Muscle of leg (tissue), 3 donors: ENCODE measurements at regions not wholly inside any gene's neighbourhood (a gene's known extent, or its start where the extent isn't known, plus 50 kb on each side); places are given as distances from the start of the nearest gene placed in this dataset.

Experiments used
- DNase-seq: peaks from one replicate; pipeline ENCODE4 v3.0.0; 2013
- H3K27ac ChIP-seq: one replicate; pipeline ENCODE4 v1.5.1; 2013; ENCODE audit warnings: mild to moderate bottlenecking, low read length, control low read depth
- H3K27me3 ChIP-seq: one replicate; pipeline ENCODE4 v1.6.1; 2013; ENCODE audit warnings: low read length; ENCODE audit not compliant: control insufficient read depth, insufficient read depth
- H3K36me3 ChIP-seq: one replicate; pipeline ENCODE4 v1.6.1; 2013; ENCODE audit warnings: low read length; ENCODE audit not compliant: control insufficient read depth, insufficient read depth
- H3K4me1 ChIP-seq: one replicate; pipeline ENCODE4 v1.6.1; 2013; ENCODE audit warnings: low read length; ENCODE audit not compliant: control insufficient read depth, insufficient read depth
- H3K4me3 ChIP-seq: one replicate; pipeline ENCODE4 v1.5.1; 2013; ENCODE audit warnings: low read length, control low read depth
- H3K9me3 ChIP-seq: replicated peaks from 2 replicates; pipeline ENCODE4 v1.6.1; 2013; ENCODE audit warnings: low read depth, low read length; ENCODE audit not compliant: control insufficient read depth
- WGBS: methylation state at CpG from one replicate; pipeline ENCODE4 v1.1.5; 2013; ENCODE audit warnings: missing lambda C conversion rate; ENCODE audit not compliant: insufficient coverage; 5-methylcytosine and 5-hydroxymethylcytosine counted together

DNA sequence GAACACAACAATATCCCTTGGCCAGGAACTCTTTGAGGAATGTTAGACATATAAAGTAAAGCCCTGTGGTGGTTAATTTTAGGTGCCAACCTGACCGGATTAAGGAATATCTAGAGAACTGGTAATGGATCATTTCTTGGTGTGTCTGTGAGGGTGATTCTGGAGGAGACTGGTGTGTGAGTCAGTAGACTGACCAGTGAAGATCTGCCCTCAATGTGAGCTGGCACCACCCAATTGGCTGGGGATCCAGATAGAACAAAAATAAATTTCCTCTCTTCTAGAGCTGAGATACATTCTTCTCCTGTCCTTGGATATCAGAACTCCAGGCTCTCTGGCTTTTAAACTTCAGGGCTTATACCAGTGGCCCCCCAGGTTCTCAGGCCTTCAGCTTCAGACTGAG, 56.2 kb upstream of the TNPO1 start:
- WGBS = 100% methylated on average over 1 of the region's 1 CpG
- H3K4me1 ChIP-seq = no peaks in the 10 kb centered on the region
- no peak for DNase-seq
- H3K27ac ChIP-seq = no peak overlapping the region
- no peaks in the 10 kb centered on the region for H3K36me3 ChIP-seq
- no peak overlapping the region for H3K4me3 ChIP-seq
- H3K27me3 ChIP-seq = no peaks in the 10 kb centered on the region
- H3K9me3 ChIP-seq = no peaks in the 10 kb centered on the region

GRCh38 chr5:72752909-72753308, 63.6 kb upstream of the TNPO1 start:
- no peak overlapping the region for H3K27ac ChIP-seq
- no peak overlapping the region for H3K4me3 ChIP-seq
- no peaks in the 10 kb centered on the region for H3K27me3 ChIP-seq
- H3K4me1 ChIP-seq = no peaks in the 10 kb centered on the region
- H3K36me3 ChIP-seq = no peaks in the 10 kb centered on the region
- H3K9me3 ChIP-seq = no peaks in the 10 kb centered on the region
- no peak for DNase-seq
- WGBS = no CpG with 5 or more reads among the region's 1 CpG

DNA sequence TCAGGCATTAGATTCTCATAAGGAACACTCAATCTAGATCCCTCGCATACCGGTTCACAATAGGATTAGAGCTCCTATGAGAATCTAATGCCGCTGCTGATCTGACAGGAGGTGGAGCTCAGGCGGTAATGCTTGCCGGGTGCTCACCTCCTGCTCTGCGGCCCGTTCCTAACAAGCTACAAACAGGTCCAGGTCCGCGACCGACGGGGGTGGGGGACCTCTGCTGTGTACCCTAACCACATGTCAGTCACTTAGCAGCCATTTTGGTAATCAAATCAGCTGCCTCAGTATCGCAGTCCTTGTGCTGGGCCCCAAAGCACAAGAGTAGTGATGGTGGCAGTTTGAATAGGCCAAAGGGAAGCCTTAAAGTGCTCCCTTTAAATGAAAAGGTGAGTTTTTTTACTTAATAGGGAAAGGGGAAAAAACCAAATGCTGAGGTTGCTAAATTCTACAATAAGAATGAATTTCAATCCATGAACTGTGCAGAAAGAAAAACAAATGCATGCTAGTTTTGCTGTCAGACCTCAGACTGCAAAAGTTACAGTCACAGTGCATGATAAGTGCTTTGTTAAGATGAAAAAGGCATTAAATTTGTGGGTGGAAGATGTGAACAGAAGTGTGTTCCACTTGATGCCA, 67.0 kb upstream of the TNPO1 start:
- no peaks in the 10 kb centered on the region for H3K9me3 ChIP-seq
- no peak overlapping the region for H3K27ac ChIP-seq
- H3K36me3 ChIP-seq = no peaks in the 10 kb centered on the region
- H3K4me1 ChIP-seq = no peaks in the 10 kb centered on the region
- H3K27me3 ChIP-seq = no peaks in the 10 kb centered on the region
- H3K4me3 ChIP-seq = no peak overlapping the region
- WGBS = 78% methylated on average over 5 of the region's 12 CpGs
- no peak for DNase-seq

- no peak for DNase-seq
- Histone ChIP-seq H3K4me1 (no peaks in the 10 kb centered on the region), H3K4me3 (no peak overlapping the region), H3K27ac (no peak overlapping the region), H3K36me3 (no peaks in the 10 kb centered on the region), H3K9me3 (no peaks in the 10 kb centered on the region), H3K27me3 (no peaks in the 10 kb centered on the region)
- WGBS = no CpG with 5 or more reads among the region's 1 CpG
These were observed 68.6 kb upstream of the TNPO1 start for GRCh38 chr5:72747826-72748225.

DNA sequence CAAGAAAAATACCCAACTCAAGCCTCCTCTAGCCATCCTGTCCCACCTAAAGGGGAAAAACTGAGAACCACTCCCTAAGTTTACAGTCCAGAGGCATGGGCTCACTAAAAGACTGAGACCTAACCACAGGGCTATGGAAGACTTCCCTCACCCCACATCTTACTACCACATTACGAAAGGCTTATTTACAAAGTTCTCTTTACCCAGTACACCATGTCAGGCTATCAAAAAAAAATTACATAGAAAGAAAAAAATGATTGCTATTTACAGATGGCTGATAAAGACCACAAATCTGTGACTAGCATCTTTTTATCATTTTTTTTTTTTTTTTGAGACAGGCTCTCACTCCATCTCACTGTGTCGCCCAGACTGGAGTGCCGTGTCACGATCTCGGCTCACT, 69.7 kb upstream of the TNPO1 start:
- Histone ChIP-seq H3K27me3 (no peaks in the 10 kb centered on the region), H3K36me3 (no peaks in the 10 kb centered on the region), H3K4me3 (no peak overlapping the region), H3K4me1 (no peaks in the 10 kb centered on the region), H3K27ac (no peak overlapping the region), H3K9me3 (no peaks in the 10 kb centered on the region)
- no peak for DNase-seq
- 88% methylated on average over 4 of the region's 5 CpGs for WGBS

GRCh38 chr5:72744136-72744535, 72.3 kb upstream of the TNPO1 start:
- DNase-seq = no peak
- Histone ChIP-seq H3K27me3 (no peaks in the 10 kb centered on the region), H3K9me3 (no peaks in the 10 kb centered on the region), H3K36me3 (no peaks in the 10 kb centered on the region), H3K4me3 (no peak overlapping the region), H3K27ac (no peak overlapping the region), H3K4me1 (no peaks in the 10 kb centered on the region)
- 77% methylated on average over 4 of the region's 4 CpGs for WGBS

DNA sequence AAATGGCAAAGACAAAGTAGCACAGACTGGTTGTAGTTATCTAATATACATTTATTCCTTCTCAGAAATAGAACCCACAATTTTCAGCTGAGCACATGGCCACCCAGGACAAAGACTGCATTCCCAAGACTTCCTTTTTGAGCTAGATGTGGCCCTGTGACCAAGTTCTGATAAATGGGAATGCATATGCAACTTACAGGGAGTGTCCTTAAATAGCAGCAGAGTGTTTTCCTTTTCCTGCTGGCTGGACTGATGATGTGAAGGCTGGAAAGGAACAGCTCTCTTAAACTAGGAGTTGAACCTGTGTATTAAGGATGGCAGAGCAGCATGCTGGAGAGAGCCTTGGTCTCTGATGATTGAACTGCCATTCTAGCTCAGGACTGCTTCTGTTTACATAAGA, 74.7 kb upstream of the TNPO1 start:
- DNase-seq = no peak

DNA sequence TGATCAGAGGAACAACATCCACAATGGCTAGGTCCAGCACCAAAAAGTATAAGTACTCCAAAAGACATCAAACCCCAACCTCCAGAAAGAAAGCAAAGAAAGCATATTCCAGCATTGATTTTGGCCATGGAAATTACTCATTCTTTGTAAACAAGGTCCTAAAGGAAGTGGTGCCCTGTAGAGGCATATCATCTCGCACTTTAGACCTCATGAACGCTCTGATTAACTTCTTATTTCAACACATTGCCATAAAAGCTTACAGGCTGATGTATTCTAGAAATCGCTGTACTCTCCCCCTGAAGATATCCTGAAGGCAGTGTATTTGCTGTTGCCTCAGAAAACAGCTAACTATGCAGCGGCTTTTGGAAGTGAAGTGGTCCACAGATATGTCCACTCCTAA, 82.7 kb upstream of the TNPO1 start:
- WGBS = 90% methylated on average over 2 of the region's 4 CpGs
- Histone ChIP-seq H3K27me3 (no peaks in the 10 kb centered on the region), H3K4me3 (no peak overlapping the region), H3K27ac (no peak overlapping the region), H3K4me1 (no peaks in the 10 kb centered on the region), H3K9me3 (no peaks in the 10 kb centered on the region), H3K36me3 (no peaks in the 10 kb centered on the region)
- DNase-seq = no peak

More for the DNA sequence above, 74.7 kb upstream of the TNPO1 start:
- no peak overlapping the region for H3K4me3 ChIP-seq
- H3K27me3 ChIP-seq = no peaks in the 10 kb centered on the region
- no peaks in the 10 kb centered on the region for H3K36me3 ChIP-seq
- no peak overlapping the region for H3K27ac ChIP-seq
- no peaks in the 10 kb centered on the region for H3K9me3 ChIP-seq
- no peaks in the 10 kb centered on the region for H3K4me1 ChIP-seq

DNA sequence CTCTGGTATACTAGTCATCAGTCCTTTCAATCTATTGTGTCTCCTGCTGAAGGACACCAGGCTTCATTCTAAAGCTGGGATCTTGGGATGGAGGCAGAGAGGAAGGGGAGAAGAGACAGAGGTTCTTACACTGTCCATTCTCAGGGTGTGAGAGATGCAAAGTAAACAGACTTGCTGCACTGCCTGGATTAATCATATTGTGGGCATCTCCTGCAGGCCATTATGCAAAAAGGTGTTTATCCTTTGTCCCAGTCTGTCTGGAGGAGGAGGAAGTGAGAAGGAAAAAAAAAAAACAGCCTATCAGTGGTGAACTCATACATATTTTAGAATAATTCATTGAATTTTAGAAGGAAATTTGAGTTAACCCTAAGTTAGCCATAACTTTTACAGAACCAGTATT, 92.9 kb upstream of the TNPO1 start:
- Histone ChIP-seq H3K4me3 (no peak overlapping the region), H3K36me3 (no peaks in the 10 kb centered on the region), H3K9me3 (no peaks in the 10 kb centered on the region), H3K27ac (no peak overlapping the region), H3K27me3 (no peaks in the 10 kb centered on the region), H3K4me1 (no peaks in the 10 kb centered on the region)
- no peak for DNase-seq

DNA sequence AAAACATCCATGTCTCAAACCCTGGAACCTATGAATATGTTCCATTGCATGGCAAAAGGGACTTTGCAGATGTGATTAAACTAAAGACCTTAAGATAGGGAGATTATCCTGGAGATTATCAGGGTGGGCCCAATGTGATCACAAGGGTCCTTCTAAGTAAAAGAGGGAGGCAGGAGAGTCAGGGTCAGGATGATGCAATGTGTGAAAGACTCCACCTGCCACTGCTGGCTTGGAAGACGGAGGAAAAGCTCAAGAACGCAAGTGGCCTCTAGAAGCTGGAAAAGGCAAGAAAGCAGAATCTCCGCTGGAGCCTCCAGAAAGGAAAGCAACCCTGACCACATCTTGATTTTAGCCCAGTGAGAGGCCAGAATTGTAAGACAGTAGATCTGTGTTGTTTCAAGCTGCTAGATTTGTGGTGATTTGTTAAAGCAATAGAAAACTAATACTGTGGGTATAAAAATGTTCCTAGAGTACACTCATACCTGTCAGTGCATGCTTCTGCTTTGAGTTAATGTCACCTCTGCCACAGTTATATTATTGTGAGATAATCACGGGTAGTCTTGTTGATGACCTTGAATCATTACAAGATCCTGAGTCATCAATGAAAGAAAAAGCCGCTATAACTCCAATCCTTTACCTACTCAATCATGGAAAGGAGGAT, 93.5 kb upstream of the TNPO1 start:
- H3K27me3 ChIP-seq = no peaks in the 10 kb centered on the region
- no peak overlapping the region for H3K4me3 ChIP-seq
- DNase-seq = no peak
- H3K36me3 ChIP-seq = no peaks in the 10 kb centered on the region
- H3K9me3 ChIP-seq = no peaks in the 10 kb centered on the region
- no peak overlapping the region for H3K27ac ChIP-seq
- no peaks in the 10 kb centered on the region for H3K4me1 ChIP-seq
- 85% methylated on average over 2 of the region's 5 CpGs for WGBS

DNA sequence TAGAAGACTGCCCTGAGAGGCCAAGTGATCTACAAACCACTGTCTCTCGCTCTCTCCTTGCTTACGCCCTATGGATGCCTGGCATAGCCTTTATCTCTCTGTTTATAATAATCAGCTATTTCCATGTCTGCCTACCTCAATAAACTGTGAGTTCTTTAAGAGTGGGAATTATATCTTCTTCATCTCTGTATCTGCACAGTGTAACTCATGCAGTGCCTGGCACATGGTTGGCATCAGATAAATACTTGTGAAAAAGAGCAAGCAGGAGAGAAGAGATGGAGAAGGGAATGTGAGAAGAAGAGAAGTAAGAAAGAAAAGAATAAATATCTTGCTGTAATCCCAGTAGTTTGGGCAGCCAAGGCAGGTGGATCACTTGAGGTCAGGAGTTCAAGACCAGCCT, 94.6 kb upstream of the TNPO1 start:
- Histone ChIP-seq H3K27me3 (no peaks in the 10 kb centered on the region), H3K4me1 (no peaks in the 10 kb centered on the region), H3K36me3 (no peaks in the 10 kb centered on the region), H3K27ac (no peak overlapping the region), H3K4me3 (no peak overlapping the region), H3K9me3 (no peaks in the 10 kb centered on the region)
- DNase-seq = no peak
- no CpG with 5 or more reads among the region's 2 CpGs for WGBS
